Skeletal muscle satellite cell (primary cell): ENCODE measurements at regions not wholly inside any gene's neighbourhood (a gene's known extent, or its start where the extent isn't known, plus 50 kb on each side); places are given as distances from the start of the nearest gene placed in this dataset.

Source experiments
- H3K27me3 ChIP-seq: 2 replicates; pipeline ENCODE4 v1.7.0; 2013; ENCODE audit warnings: low read length; ENCODE audit not compliant: control insufficient read depth, insufficient read depth
- H3K36me3 ChIP-seq: 2 replicates; pipeline ENCODE4 v1.7.0; 2013; ENCODE audit warnings: mild to moderate bottlenecking, control low read depth, low read length; ENCODE audit not compliant: insufficient read depth
- H3K4me1 ChIP-seq: 2 replicates; pipeline ENCODE4 v1.7.0; 2013; ENCODE audit warnings: low read length; ENCODE audit not compliant: control insufficient read depth, insufficient read depth
- H3K4me2 ChIP-seq: 2 replicates; pipeline ENCODE4 v1.7.0; 2013; ENCODE audit warnings: mild to moderate bottlenecking, low read length
- H3K4me3 ChIP-seq: 2 replicates; pipeline ENCODE4 v1.7.0; 2013; ENCODE audit warnings: low read length
- H3K9ac ChIP-seq: 2 replicates; pipeline ENCODE4 v1.7.0; 2013; ENCODE audit warnings: mild to moderate bottlenecking, low read depth, low read length, moderate library complexity
- H3K9me3 ChIP-seq: replicated peaks from 2 replicates; pipeline ENCODE4 v1.7.0; 2013; ENCODE audit warnings: mild to moderate bottlenecking, control low read depth, low read length

GRCh38 chr20:19886661-19887288 is 128.7 kb downstream of the RIN2 start:
- H3K9ac ChIP-seq = no peak overlapping the region
- H3K4me3 ChIP-seq = no peak overlapping the region

GRCh38 chr20:19887556-19888268 is 129.4 kb upstream of the NAA20 start:
- no peak overlapping the region for H3K4me2 ChIP-seq
- peaks cover 26% of the 10 kb centered on the region for H3K4me1 ChIP-seq
- H3K27me3 ChIP-seq = no peaks in the 10 kb centered on the region
- H3K36me3 ChIP-seq = no peaks in the 10 kb centered on the region
- no peak overlapping the region for H3K9ac ChIP-seq
- H3K9me3 ChIP-seq = no peaks in the 10 kb centered on the region
- H3K4me3 ChIP-seq = no peak overlapping the region

More at GRCh38 chr20:19886661-19887288, 128.7 kb downstream of the RIN2 start:
- peak overlapping the region; percentile 68 for H3K4me2 ChIP-seq
- H3K4me1 ChIP-seq = peaks cover 26% of the 10 kb centered on the region
- no peaks in the 10 kb centered on the region for H3K9me3 ChIP-seq
- H3K27me3 ChIP-seq = no peaks in the 10 kb centered on the region
- H3K36me3 ChIP-seq = no peaks in the 10 kb centered on the region

- peaks cover 26% of the 10 kb centered on the region for H3K4me1 ChIP-seq
- no peaks in the 10 kb centered on the region for H3K27me3 ChIP-seq
- no peaks in the 10 kb centered on the region for H3K36me3 ChIP-seq
- no peak overlapping the region for H3K9ac ChIP-seq
- H3K4me3 ChIP-seq = no peak overlapping the region
- H3K4me2 ChIP-seq = no peak overlapping the region
- H3K9me3 ChIP-seq = no peaks in the 10 kb centered on the region
Measured at GRCh38 chr20:19888269-19888671, 128.9 kb upstream of the NAA20 start.

GRCh38 chr20:19889011-19889953 is 127.9 kb upstream of the NAA20 start:
- H3K36me3 ChIP-seq = no peaks in the 10 kb centered on the region
- peak overlapping the region; percentile 79 for H3K4me2 ChIP-seq
- H3K27me3 ChIP-seq = no peaks in the 10 kb centered on the region
- H3K9me3 ChIP-seq = no peaks in the 10 kb centered on the region
- peak overlapping the region; percentile 58 for H3K4me3 ChIP-seq
- H3K4me1 ChIP-seq = peaks cover 26% of the 10 kb centered on the region
- peak overlapping the region; percentile 61 for H3K9ac ChIP-seq

GRCh38 chr20:19890445-19891051 is 126.6 kb upstream of the NAA20 start:
- Histone ChIP-seq H3K4me1 (peaks cover 26% of the 10 kb centered on the region), H3K9me3 (no peaks in the 10 kb centered on the region), H3K4me2 (no peak overlapping the region), H3K36me3 (no peaks in the 10 kb centered on the region), H3K9ac (no peak overlapping the region), H3K27me3 (no peaks in the 10 kb centered on the region), H3K4me3 (no peak overlapping the region)

GRCh38 chr20:19893356-19893755 is 123.8 kb upstream of the NAA20 start:
- no peak overlapping the region for H3K9ac ChIP-seq
- no peaks in the 10 kb centered on the region for H3K27me3 ChIP-seq
- H3K4me3 ChIP-seq = no peak overlapping the region
- no peaks in the 10 kb centered on the region for H3K9me3 ChIP-seq
- no peaks in the 10 kb centered on the region for H3K36me3 ChIP-seq
- no peak overlapping the region for H3K4me2 ChIP-seq
- H3K4me1 ChIP-seq = peaks cover 18% of the 10 kb centered on the region

- peaks cover 3% of the 10 kb centered on the region for H3K36me3 ChIP-seq
- H3K9ac ChIP-seq = no peak overlapping the region
- H3K9me3 ChIP-seq = peaks cover 5% of the 10 kb centered on the region
- no peaks in the 10 kb centered on the region for H3K27me3 ChIP-seq
- no peak overlapping the region for H3K4me2 ChIP-seq
- no peak overlapping the region for H3K4me3 ChIP-seq
- no peaks in the 10 kb centered on the region for H3K4me1 ChIP-seq
Measured at GRCh38 chr20:19895761-19896160, 121.4 kb upstream of the NAA20 start.

GRCh38 chr20:19897891-19898290 is 119.3 kb upstream of the NAA20 start:
- no peak overlapping the region for H3K4me2 ChIP-seq
- H3K27me3 ChIP-seq = no peaks in the 10 kb centered on the region
- H3K36me3 ChIP-seq = peaks cover 3% of the 10 kb centered on the region
- H3K9me3 ChIP-seq = peaks cover 5% of the 10 kb centered on the region
- H3K4me3 ChIP-seq = no peak overlapping the region
- peaks cover 3% of the 10 kb centered on the region for H3K4me1 ChIP-seq
- no peak overlapping the region for H3K9ac ChIP-seq

GRCh38 chr20:19901226-19901625 is 115.9 kb upstream of the NAA20 start:
- Histone ChIP-seq H3K4me3 (no peak overlapping the region), H3K4me1 (peaks cover 3% of the 10 kb centered on the region), H3K4me2 (peak overlapping the region; percentile 8)

GRCh38 chr20:19903168-19903811 is 113.9 kb upstream of the NAA20 start:
- H3K9ac ChIP-seq = no peak overlapping the region
- no peaks in the 10 kb centered on the region for H3K27me3 ChIP-seq
- H3K9me3 ChIP-seq = peaks cover 5% of the 10 kb centered on the region
- H3K4me3 ChIP-seq = no peak overlapping the region
- H3K4me2 ChIP-seq = no peak overlapping the region
- H3K4me1 ChIP-seq = peaks cover 3% of the 10 kb centered on the region
- peaks cover 3% of the 10 kb centered on the region for H3K36me3 ChIP-seq

More at GRCh38 chr20:19901226-19901625, 115.9 kb upstream of the NAA20 start:
- H3K36me3 ChIP-seq = peaks cover 3% of the 10 kb centered on the region
- H3K9ac ChIP-seq = no peak overlapping the region
- peaks cover 5% of the 10 kb centered on the region for H3K9me3 ChIP-seq
- no peaks in the 10 kb centered on the region for H3K27me3 ChIP-seq
